ENCODE measurements at regions not wholly inside any gene's neighbourhood (a gene's known extent, or its start where the extent isn't known, plus 50 kb on each side); places are given as distances from the start of the nearest gene placed in this dataset.
A peak's percentile ranks its signal among the peaks of the same experiment; 100 is the strongest.

- DNase-seq: no peak
Observed at GRCh38 chr3:18071833-18072232, 329.4 kb upstream of the TBC1D5 start.

- DNase-seq: no peak
Observed at GRCh38 chr3:18070944-18071343, 328.5 kb upstream of the TBC1D5 start.

DNA sequence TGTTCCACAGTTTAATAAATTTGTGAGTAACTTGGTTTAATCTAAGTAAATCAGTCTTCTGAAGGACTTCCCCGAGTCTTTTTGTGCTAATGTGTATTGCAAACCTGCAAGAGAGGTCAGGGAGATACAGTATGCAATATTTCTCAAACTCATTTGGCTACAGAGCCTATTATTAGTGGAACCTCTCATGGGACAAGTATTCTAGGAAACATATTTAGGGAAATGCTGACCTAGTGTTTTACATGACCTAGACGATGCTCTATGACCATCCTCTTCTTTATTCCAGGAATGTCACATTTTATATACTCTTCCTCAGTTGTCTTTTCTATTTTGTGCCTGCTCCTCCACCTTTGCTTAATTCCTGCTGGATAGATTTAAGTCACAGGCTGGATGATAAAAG lies 327.8 kb upstream of the TBC1D5 start:
- no peak for DNase-seq

GRCh38 chr3:18069568-18069967 lies 327.1 kb upstream of the TBC1D5 start:
- no peak for DNase-seq

DNA sequence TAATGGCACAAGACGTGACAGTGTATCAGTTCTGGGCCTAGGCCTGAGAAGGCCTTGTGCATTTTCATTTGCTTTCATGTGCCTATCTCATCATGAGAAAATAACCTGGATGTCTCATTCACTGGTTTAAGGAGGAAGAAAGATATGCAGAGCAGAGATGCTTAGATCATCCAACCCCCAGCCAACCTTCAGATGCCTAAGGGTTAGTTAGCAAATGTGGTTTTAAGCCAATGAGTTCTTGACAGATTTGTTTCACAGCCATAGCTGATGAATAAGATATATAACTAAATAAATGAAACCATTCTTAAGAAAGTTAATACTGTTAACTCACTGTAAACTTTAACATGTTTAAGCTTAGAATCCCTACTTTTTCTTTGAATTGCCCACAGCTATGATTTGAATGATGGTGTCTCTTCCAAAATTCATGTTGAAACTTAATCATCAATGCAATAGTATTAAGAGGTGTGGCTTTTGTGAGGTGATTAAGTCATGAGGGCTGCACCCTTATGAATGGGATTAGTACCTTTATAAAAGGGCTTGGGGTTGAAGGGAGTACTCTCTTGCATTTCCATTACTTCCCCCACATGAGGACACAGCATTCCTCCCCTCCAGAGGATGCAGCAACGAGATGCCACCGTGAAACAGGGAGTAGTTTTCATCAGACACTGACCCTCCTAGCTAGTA lies 324.6 kb upstream of the TBC1D5 start:
- DNase-seq: peak; percentile 12

- DNase-seq: no peak
Observed at GRCh38 chr3:18064586-18064985, 322.2 kb upstream of the TBC1D5 start.

- DNase-seq: peak; percentile 23
Observed at GRCh38 chr3:18062657-18063025, 320.2 kb upstream of the TBC1D5 start.

DNA sequence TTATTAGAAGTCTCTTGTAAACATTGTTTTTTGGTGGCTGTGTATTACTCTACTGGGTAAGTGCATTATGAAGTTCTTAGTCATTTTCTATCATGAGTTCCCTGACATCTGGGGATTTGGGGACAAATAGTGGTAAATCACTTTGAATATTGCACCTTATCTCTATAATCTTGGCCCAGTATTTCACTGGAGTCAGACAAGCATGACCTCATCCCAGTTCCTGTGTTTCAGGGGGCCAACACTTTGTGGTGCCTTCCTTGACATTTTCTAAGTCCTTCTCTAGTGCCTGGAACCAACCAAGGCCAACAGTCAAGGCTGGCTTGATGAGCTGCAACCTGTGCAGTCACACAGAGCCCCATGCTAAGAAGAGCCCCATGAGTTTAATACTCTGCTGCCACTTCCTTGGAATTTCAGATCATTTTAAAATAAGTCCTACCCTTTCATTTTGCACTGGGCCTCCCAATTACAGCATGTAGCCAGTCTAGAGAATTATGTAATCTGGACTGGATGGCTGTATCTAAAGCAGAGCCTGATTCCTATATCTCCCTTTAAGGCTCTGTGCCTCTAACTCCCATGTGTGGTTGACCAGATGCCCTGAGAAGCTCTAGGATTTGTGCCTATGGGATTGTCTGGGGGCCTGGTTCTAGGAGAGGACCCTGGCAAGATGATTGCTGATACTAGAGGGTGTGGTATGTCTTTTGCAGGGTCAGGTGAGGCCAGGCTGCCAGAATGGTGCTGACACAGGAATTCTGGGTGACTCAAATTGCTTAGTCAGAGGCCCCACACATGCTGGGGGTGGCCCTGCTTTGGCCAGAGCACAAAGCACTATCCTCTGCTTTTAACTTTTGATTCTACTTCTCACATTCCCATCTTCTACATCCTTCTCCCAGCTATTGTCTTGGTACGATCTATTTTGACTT lies 319.6 kb upstream of the TBC1D5 start:
- peak; percentile 47 for DNase-seq

DNA sequence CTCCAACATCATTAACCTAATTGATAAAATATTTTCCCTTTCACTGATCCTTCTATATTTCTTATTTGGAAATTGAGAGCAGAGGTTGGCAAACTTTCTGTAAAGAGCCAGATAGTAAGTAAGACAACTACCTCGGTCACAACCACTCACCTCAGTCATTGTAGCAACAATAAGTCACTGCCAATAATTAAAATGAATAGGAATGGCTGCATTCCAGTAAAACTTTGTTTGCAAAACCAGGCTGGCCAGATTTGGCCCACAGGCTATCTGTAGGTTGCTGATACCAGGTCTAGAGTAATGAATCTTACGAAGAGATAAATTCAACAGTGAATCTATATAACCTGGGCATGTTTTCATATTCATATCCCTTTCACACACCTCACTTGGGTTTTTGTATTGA lies 316.2 kb upstream of the TBC1D5 start:
- no peak for DNase-seq

DNA sequence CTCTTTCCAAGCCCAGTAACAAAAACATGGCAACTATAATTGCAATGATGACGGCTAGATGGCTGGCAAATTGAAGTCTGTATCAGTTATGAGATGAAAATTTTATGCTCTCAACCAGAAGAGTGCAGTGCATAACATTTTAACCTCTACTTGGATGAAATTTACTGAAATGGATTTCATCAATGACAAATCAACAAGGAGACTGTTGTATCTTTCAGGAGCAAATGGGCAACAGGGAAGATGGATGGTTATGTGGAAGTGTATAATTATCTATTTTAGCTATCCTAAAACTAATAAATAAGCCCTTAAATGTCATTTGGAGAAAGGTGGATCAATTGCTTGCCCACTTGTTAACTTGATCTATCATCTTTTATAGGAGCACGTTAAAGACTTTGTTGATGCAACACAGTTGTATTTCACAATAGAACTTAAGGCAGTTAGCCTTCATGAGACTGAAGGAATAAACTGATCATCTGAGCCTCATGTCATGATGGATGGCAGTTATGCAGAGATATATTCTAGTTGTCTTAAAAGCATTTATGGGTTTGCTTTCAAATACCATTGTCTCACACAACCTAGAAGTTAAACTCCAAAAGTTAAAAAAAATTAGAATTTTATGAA lies 315.1 kb upstream of the TBC1D5 start:
- DNase-seq: no peak

DNA sequence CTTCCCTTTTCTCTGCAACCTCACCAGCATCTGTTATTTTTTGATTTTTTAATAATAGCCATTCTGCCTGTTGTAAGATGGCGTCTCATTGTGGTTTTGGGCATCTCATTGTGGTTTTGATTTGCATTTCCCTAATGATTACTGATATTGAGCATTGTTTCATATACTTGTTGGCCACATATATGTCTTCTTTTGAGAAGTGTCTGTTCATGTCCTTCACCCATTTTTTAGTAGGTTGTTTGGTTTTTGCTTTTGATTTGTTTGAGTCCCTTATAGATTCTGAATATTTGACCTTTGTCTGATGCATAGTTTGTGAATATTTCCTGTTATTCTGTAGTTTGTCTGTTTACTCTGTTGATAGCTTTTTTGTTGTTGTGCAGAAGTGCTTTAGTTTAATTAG lies 312.2 kb upstream of the TBC1D5 start:
- no peak for DNase-seq

GRCh38 chr3:18051306-18051705 lies 308.9 kb upstream of the TBC1D5 start:
- DNase-seq: no peak

- DNase-seq: no peak
Observed at GRCh38 chr3:18049096-18049495, 306.7 kb upstream of the TBC1D5 start.

DNA sequence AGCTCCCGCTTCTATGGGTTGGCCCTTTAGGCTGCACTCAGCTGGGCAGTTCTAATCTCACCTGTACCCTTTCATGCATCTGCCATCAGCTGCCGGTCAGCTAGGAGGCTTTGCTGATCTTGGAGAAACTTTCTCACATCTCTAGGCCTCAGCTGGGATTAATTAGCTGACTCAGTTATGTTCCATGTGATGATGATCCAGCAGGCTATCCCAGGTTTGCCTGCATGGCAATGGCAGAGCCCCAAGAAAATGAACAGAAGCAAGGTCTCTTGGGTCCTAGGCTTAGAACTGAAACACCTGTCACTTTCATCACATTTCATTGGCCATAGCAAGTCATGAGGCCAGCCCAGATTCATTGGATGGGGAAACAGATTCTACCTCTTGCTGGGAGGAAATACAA lies 304.6 kb upstream of the TBC1D5 start:
- DNase-seq: peak; percentile 57

- DNase-seq: peak; percentile 4
Observed at GRCh38 chr3:18046131-18046915, 303.9 kb upstream of the TBC1D5 start.

DNA sequence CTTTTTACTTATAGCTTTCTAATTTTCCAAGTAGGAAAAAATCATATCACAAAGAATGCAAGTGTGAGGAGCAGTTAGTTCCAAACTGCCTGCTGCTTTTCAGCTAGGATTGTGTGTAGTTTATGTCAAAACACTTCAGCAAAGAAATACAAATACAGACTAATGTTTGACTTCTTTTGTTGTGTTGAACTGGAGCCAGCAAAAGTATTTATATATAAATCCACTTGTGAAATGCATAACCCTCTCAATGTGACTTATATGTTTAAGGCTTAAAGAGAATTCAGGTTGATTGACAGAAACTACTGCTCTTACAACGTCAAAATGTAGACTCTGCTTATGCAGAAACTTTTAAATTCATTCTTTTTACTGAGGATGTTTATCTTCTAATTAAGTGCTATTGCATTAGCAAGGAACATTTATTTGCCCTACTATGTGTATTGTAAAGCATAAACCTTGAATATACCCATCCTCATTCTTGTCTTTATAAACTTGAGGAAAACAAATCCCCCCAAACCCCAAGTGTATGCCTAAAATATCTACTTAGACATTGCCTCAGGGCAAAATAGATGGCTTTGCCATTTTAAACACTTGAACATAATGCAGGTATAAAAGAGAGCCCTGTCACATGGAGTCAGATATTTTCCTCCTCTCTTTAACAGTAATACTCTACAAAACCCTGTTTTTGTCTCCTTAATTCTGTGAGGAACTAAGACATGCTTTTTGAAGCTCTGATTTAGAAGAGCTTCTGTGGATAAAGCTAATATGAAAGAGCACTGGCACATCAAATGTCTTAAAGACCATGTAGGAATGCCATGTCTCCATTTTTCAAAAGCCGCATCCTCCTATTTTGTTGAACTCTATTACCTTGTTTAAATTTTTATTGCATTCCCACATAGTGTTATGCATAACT lies 302.8 kb upstream of the TBC1D5 start:
- DNase-seq: no peak

- DNase-seq: no peak
Observed at GRCh38 chr3:18044191-18044590, 301.8 kb upstream of the TBC1D5 start.

DNA sequence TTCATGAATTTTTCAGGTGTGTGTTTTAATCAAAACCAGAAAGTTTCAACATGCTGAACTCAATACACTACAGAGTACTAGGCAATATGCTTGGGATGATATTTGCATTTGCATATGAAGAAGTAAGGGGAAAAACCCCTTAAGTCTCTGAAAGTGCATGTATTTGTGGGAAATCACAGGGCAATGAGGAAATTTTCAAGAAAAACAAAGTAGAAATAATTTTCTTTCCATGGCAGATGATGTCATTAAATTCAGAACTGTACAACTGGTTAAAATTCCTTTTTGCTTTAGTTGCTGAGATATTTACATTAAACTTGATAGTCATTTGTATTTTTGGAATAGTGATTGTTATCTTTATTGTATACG lies 294.0 kb upstream of the TBC1D5 start:
- DNase-seq: no peak

- DNase-seq: no peak
Observed at GRCh38 chr3:18035641-18036449, 293.4 kb upstream of the TBC1D5 start.

DNA sequence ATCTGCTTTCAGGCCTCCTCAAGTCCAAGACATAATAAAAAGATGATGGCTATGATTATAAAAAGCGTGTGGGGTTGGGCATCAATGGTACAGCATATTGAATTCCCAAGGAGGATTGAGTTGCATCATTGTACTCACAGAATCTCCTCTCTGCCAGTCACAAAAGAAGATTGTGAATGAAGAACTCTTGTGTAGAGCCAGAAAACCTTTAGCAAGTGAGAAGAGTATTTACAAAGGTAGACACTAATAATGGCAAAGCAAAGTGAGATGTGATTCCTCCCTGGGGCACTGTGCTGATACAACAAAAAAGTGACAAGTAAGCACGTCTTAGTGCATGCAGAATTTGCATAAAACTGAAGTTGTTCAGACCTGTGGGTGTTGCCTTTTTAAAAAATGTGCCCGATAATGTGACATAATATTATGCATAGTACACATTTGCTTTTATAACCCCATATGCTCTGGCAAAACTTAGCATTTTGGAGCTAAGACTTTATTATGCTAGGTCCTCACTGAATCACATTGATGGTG lies 291.2 kb upstream of the TBC1D5 start:
- DNase-seq: no peak

DNA sequence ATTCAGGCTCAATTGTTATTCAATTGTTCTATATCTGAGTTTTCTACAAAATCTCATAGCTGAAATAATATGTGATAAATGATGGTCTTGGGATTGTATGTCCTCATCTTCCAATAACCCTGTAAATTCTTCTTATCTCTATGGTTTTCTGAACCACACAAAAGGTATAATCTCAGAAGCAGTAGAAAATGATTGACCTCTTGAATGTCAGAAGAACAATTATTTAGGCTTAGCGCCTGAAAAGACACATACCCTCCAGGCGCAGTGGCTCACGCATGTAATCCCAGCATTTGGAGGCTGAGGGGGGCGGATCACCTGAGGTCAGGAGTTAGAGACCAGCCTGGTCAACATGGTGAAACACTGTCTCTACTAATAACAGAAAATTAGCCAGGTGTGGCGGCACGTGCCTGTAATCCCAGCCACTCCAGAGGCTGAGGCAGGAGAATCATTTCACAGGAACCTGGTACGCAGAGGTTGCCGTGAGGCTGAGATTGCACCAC lies 288.0 kb upstream of the TBC1D5 start:
- no peak for DNase-seq
